ENCODE measurements at regions not wholly inside any gene's neighbourhood (a gene's known extent, or its start where the extent isn't known, plus 50 kb on each side); places are given as distances from the start of the nearest gene placed in this dataset.

DNA sequence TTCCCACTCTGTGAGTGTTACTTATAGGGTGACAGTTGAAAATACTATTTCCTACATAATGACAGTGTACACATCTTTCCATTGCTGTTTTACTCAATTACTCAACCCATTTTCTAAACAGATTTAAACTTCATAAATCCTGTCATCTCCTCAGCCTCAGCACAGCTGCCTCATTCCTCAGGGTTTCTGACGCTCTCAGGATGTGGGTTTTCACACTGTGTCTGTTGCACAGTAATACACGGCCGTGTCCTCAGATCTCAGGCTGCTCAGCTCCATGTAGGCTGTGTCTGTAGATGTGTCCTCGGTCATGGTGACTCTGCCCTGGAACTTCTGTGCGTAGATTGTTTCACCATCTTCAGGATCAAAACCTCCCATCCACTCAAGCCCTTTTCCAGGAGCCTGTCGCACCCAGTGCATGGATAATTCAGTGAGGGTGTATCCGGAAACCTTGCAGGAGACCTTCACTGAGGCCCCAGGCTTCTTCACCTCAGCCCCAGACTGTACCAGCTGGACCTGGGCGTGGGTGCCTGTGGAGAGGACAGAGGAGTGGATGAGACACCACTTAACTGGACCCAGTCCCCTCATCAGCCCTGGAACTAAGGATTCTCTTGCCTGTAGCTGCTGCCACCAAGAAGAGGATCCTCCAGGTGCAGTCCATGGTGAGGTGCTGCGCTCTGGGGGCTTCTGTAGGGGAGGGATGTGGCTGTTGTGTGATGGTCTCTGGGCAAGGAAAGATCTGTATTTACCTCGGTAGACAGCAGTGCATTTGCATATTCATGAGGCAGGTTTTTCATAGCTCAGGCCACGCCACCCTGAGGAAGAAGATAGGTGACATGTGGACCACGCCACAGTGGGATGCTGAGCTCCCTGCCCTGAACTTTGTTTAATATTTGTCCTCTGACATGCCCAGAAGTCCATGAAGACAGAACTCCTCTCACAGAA is 750.2 kb downstream of the TMEM121 start:
- TF ChIP-seq MXD1 (CRISPR knock-in tag; IDR thresholded peaks at IDR 0.05) (no peak), GPN1 (CRISPR knock-in tag; IDR thresholded peaks at IDR 0.05; ENCODE audit: borderline replicate concordance) (no peak), EP300 (IDR thresholded peaks at IDR 0.05; ENCODE audit: low read depth in 2 of 2, low read length in 2 of 2) (no peak), EP300 (CRISPR knock-in tag; IDR thresholded peaks at IDR 0.05; ENCODE audit: borderline replicate concordance) (no peak), ZNF609 (CRISPR knock-in tag; IDR thresholded peaks at IDR 0.05; ENCODE audit: borderline replicate concordance) (no peak), HOXA3 (CRISPR knock-in tag; IDR thresholded peaks at IDR 0.05) (no peak), ZHX1 (CRISPR knock-in tag; IDR thresholded peaks at IDR 0.05; ENCODE audit: low read depth) (no peak), ZFP41 (CRISPR knock-in tag; IDR thresholded peaks at IDR 0.05; ENCODE audit: borderline replicate concordance) (no peak), REST (IDR thresholded peaks at IDR 0.05; ENCODE audit: borderline replicate concordance in 1 of 2, low read depth in 1 of 2, low read length in 2 of 2) (no peak)
- TF ChIP-seq, protein P1, sequence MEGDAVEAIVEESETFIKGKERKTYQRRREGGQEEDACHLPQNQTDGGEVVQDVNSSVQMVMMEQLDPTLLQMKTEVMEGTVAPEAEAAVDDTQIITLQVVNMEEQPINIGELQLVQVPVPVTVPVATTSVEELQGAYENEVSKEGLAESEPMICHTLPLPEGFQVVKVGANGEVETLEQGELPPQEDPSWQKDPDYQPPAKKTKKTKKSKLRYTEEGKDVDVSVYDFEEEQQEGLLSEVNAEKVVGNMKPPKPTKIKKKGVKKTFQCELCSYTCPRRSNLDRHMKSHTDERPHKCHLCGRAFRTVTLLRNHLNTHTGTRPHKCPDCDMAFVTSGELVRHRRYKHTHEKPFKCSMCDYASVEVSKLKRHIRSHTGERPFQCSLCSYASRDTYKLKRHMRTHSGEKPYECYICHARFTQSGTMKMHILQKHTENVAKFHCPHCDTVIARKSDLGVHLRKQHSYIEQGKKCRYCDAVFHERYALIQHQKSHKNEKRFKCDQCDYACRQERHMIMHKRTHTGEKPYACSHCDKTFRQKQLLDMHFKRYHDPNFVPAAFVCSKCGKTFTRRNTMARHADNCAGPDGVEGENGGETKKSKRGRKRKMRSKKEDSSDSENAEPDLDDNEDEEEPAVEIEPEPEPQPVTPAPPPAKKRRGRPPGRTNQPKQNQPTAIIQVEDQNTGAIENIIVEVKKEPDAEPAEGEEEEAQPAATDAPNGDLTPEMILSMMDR (CRISPR knock-in tag; IDR thresholded peaks at IDR 0.05): no peak

All from HepG2 (cell line).